ENCODE measurements at regions not wholly inside any gene's neighbourhood (a gene's known extent, or its start where the extent isn't known, plus 50 kb on each side); places are given as distances from the start of the nearest gene placed in this dataset.

- 8% methylated on average over 1 of the region's 1 CpG for WGBS (ENCODE audit: missing lambda C conversion rate)
- no peaks in the 10 kb centered on the region for H3K9me3 ChIP-seq
- no peak overlapping the region for H3K4me3 ChIP-seq
- DNase-seq (ENCODE audit: low read depth in 1 of 2, low spot score in 1 of 2) (no peak), ATAC-seq (no peak), FAIRE-seq (no peak)
- ChIA-PET CTCF (interaction anchor here (0.6 to 0.7 kb wide), 2 partner anchors 722 to 854 kb away, joined by 3 read pairs; no protein-coding TSS in a partner anchor), POLR2A (no interaction called here)
- H3K4me1 ChIP-seq: no peaks in the 10 kb centered on the region
- H3K4me2 ChIP-seq: no peak overlapping the region
- TF ChIP-seq TP53 (CRISPR knock-in tag; IDR thresholded peaks at IDR 0.05) (no peak), EHMT2 (IDR thresholded peaks at IDR 0.05; ENCODE audit: low read depth) (no peak), RARB (CRISPR knock-in tag; IDR thresholded peaks at IDR 0.05) (no peak), ZFP36 (IDR thresholded peaks at IDR 0.05; ENCODE audit: borderline replicate concordance, partially characterized antibody) (no peak), POLR2A (IDR thresholded peaks at IDR 0.05; ENCODE audit: low read length) (no peak), CBX2 (IDR thresholded peaks at IDR 0.05; ENCODE audit: borderline replicate concordance, low read depth) (no peak), HOXB5 (CRISPR knock-in tag; IDR thresholded peaks at IDR 0.05) (no peak)
- H3K27ac ChIP-seq: no peak overlapping the region
These were observed 79.8 kb upstream of the CYYR1 start for GRCh38 chr21:26652854-26653253.

GRCh38 chr21:26641062-26641461, 68.0 kb upstream of the CYYR1 start:
- Histone ChIP-seq H3K27ac (no peak overlapping the region), H3K4me3 (no peak overlapping the region), H3K4me2 (no peak overlapping the region), H3K4me1 (no peaks in the 10 kb centered on the region), H3K9me3 (no peaks in the 10 kb centered on the region)
- ChIA-PET CTCF (no interaction called here), POLR2A (no interaction called here)
- DNase-seq (ENCODE audit: low read depth in 1 of 2, low spot score in 1 of 2) (no peak), FAIRE-seq (no peak), ATAC-seq (no peak)
- no peak for TF ChIP-seq KDM1A (IDR thresholded peaks at IDR 0.05; ENCODE audit: low read depth)
- no peak for TF ChIP-seq MAFK (IDR thresholded peaks at IDR 0.05; ENCODE audit: partially characterized antibody)
- TF ChIP-seq BHLHE40 (IDR thresholded peaks at IDR 0.05; ENCODE audit: low read depth, low read length): no peak
- TF ChIP-seq MYC (IDR thresholded peaks at IDR 0.05; ENCODE audit: borderline replicate concordance, low read length): no peak
- no peak for TF ChIP-seq EHMT2 (IDR thresholded peaks at IDR 0.05; ENCODE audit: low read depth)
- no peak for TF ChIP-seq BCL3 (IDR thresholded peaks at IDR 0.05)
- TF ChIP-seq HOXA7 (CRISPR knock-in tag; IDR thresholded peaks at IDR 0.05): no peak
- TF ChIP-seq, protein P1, sequence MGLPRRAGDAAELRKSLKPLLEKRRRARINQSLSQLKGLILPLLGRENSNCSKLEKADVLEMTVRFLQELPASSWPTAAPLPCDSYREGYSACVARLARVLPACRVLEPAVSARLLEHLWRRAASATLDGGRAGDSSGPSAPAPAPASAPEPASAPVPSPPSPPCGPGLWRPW (IDR thresholded peaks at IDR 0.05): no peak
- no peak for TF ChIP-seq CBX2 (IDR thresholded peaks at IDR 0.05; ENCODE audit: borderline replicate concordance, low read depth)
- TF ChIP-seq, protein P2, sequence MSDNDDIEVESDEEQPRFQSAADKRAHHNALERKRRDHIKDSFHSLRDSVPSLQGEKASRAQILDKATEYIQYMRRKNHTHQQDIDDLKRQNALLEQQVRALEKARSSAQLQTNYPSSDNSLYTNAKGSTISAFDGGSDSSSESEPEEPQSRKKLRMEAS (IDR thresholded peaks at IDR 0.05): no peak
- no peak for TF ChIP-seq ZFP36 (IDR thresholded peaks at IDR 0.05; ENCODE audit: borderline replicate concordance, partially characterized antibody)
- WGBS (ENCODE audit: missing lambda C conversion rate): 10% methylated on average over 1 of the region's 1 CpG

- WGBS (ENCODE audit: missing lambda C conversion rate): 18% methylated on average over 4 of the region's 4 CpGs
- FAIRE-seq (no peak), DNase-seq (ENCODE audit: low read depth in 1 of 2, low spot score in 1 of 2) (no peak), ATAC-seq (no peak)
- TF ChIP-seq GATA3 (IDR thresholded peaks at IDR 0.05; ENCODE audit: borderline replicate concordance) (no peak), HDAC2 (IDR thresholded peaks at IDR 0.05) (no peak), ZSCAN20 (CRISPR knock-in tag; IDR thresholded peaks at IDR 0.05) (no peak), RARB (CRISPR knock-in tag; IDR thresholded peaks at IDR 0.05) (no peak), RAD21 (conservative IDR thresholded peaks at IDR 0.05 in 1 of 2, IDR thresholded peaks at IDR 0.05 in 1 of 2) (no peak), NFE2L2 (conservative IDR thresholded peaks at IDR 0.05; ENCODE audit: low read length) (no peak), EP300 (IDR thresholded peaks at IDR 0.05) (no peak), PHF8 (IDR thresholded peaks at IDR 0.05; ENCODE audit: borderline replicate concordance, low read depth) (no peak), ATOH8 (CRISPR knock-in tag; IDR thresholded peaks at IDR 0.05; ENCODE audit: low read depth) (no peak), SMC3 (IDR thresholded peaks at IDR 0.05) (no peak), HOXA7 (CRISPR knock-in tag; IDR thresholded peaks at IDR 0.05) (no peak), CBX2 (IDR thresholded peaks at IDR 0.05; ENCODE audit: borderline replicate concordance, low read depth) (no peak), ESRRA (IDR thresholded peaks at IDR 0.05; ENCODE audit: borderline replicate concordance, low read length) (no peak), CHD4 (IDR thresholded peaks at IDR 0.05; ENCODE audit: borderline replicate concordance) (no peak), RFX5 (IDR thresholded peaks at IDR 0.05) (no peak)
- TF ChIP-seq, protein P3, sequence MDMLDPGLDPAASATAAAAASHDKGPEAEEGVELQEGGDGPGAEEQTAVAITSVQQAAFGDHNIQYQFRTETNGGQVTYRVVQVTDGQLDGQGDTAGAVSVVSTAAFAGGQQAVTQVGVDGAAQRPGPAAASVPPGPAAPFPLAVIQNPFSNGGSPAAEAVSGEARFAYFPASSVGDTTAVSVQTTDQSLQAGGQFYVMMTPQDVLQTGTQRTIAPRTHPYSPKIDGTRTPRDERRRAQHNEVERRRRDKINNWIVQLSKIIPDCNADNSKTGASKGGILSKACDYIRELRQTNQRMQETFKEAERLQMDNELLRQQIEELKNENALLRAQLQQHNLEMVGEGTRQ (IDR thresholded peaks at IDR 0.05): no peak
- TF ChIP-seq, protein P4, sequence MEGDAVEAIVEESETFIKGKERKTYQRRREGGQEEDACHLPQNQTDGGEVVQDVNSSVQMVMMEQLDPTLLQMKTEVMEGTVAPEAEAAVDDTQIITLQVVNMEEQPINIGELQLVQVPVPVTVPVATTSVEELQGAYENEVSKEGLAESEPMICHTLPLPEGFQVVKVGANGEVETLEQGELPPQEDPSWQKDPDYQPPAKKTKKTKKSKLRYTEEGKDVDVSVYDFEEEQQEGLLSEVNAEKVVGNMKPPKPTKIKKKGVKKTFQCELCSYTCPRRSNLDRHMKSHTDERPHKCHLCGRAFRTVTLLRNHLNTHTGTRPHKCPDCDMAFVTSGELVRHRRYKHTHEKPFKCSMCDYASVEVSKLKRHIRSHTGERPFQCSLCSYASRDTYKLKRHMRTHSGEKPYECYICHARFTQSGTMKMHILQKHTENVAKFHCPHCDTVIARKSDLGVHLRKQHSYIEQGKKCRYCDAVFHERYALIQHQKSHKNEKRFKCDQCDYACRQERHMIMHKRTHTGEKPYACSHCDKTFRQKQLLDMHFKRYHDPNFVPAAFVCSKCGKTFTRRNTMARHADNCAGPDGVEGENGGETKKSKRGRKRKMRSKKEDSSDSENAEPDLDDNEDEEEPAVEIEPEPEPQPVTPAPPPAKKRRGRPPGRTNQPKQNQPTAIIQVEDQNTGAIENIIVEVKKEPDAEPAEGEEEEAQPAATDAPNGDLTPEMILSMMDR (IDR thresholded peaks at IDR 0.05): no peak
- TF ChIP-seq, protein P5, sequence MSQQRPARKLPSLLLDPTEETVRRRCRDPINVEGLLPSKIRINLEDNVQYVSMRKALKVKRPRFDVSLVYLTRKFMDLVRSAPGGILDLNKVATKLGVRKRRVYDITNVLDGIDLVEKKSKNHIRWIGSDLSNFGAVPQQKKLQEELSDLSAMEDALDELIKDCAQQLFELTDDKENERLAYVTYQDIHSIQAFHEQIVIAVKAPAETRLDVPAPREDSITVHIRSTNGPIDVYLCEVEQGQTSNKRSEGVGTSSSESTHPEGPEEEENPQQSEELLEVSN (IDR thresholded peaks at IDR 0.05; ENCODE audit: borderline replicate concordance, low read depth): no peak
- no peak overlapping the region for H3K4me3 ChIP-seq
- no peaks in the 10 kb centered on the region for H3K9me3 ChIP-seq
- ChIA-PET CTCF (no interaction called here), POLR2A (no interaction called here)
- no peak overlapping the region for H3K27ac ChIP-seq
- no peak overlapping the region for H3K4me2 ChIP-seq
- no peaks in the 10 kb centered on the region for H3K4me1 ChIP-seq
These were observed 64.2 kb upstream of the CYYR1 start for GRCh38 chr21:26637201-26637745.

Measured in A549 (cell line).